ENCODE measurements at regions not wholly inside any gene's neighbourhood (a gene's known extent, or its start where the extent isn't known, plus 50 kb on each side); places are given as distances from the start of the nearest gene placed in this dataset.

DNA sequence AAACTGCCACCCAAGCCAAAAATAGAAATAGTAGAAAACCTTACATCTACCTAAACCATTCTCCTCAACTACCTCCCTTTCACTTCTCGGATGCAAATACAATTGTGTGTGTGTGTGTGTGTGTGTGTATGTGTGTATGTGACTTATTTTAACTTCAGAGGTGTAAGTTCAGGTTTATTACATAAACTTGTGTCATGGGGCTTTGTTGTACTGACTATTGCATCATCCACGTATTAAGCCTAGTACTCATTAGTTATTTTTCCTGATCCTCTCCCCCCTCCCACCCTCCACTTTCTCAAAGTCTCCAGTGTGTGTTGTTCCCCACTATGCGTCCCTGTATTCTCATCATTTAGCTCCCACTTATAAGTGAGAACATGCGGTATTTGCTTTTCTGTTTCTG, 592.5 kb upstream of the ATP2B1 start:
- DNase-seq, result no peak

GRCh38 chr12:90299666-90300065, 591.0 kb upstream of the ATP2B1 start:
- DNase-seq, result no peak

DNA sequence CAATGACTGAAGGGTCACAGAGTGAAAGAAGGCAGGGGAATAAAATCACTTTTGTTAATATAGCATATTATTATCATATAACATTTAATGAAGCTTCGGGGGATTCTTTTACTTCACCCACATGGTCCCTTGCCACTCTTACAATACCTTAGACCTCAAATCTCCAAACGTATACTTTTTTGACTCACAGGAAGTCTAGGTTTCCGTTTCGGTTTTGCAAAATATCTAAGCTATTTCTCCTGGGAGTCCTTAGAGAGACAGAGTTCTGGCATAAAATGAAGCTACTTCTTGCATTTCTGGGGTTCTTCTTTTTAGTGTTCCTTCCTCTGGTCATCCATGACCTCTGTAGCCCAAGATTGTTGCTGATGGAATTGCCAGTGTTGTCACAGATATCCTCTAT, 590.5 kb upstream of the ATP2B1 start:
- DNase-seq, result no peak

- DNase-seq, result no peak
These were observed 589.8 kb upstream of the ATP2B1 start for GRCh38 chr12:90298289-90298948.

- DNase-seq, result no peak
These were observed 587.2 kb upstream of the ATP2B1 start for GRCh38 chr12:90295858-90296257.

DNA sequence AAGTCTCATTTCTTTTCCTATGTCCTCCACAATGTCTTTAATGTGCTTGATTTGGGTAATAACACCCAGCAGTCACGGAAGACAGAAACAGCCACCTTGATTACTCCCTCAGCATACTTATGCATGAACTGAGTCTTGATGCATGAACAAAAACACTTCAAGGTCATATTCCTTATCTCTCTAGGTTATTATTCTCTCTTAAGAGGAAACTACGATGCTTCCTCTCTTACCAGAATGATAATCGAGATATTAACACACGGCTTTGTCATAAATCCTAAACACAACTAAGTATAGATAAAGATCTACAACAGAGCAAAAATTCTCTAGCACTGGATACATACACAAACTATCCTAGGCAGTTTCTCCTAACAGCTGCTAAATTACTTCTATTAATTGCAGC, 583.5 kb upstream of the ATP2B1 start:
- no peak for DNase-seq

DNA sequence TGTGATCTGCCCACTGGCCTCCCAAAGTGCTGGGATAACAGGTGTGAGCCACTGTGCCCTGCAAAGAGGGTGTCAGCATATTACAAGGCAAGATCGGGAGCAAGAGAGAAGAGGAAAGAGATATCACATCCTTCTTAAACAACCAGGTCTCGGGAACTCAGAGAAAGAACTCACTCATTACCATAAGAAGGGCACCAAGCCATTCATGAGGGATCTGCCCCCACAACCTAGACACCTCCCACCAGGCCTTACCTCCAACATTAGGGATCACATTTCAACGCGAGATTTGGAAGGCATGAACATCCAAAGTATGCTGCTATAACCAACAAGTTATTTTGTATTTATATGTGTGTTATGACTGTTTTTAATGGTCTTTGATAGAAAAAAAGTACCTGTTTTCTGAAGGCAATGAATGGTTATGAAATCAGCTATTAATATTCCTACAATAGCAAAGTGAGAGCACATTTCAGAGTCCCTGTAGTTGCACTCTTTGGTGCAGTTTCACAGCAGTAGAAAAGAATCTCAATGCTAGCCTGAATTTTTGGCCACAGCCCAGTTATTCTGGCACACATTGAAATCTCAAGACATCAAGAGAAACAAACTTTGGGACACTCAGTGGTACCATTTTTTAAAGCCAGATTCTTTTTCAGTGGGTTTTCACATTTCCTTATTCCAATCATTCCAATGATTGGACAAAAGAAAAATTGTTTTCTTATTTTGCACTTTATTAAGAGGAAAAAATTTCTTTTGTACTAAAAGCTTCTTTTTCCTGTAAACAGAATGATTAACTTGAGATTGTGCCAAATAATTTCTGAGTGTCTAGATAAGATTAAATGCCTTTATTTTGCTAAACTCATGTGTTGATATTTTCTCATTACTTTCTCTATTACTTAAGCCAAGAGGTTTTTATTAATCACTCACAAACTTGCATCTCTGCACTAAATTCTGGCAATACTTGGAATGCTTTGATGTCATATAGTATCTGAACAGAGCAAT, 582.6 kb upstream of the ATP2B1 start:
- DNase-seq, result no peak

DNA sequence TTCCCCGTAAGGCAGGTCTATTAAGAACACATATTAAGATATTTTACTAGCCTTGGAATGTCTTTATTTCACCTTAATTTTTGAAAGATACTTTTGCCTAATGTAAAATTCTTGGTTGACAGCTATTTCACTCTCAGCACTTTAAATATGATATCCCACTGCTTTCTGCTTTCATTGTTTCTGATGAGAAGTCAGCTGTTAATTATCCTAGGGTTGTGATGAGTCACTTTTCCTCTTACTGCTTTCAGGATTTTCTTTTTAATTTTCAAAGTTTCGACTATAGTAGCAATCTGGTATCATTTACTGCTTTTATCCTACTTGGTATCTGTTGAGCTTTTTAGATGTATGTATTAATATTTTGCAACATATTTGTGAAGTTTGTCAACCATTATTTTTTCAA, 578.9 kb upstream of the ATP2B1 start:
- DNase-seq, result no peak

DNA sequence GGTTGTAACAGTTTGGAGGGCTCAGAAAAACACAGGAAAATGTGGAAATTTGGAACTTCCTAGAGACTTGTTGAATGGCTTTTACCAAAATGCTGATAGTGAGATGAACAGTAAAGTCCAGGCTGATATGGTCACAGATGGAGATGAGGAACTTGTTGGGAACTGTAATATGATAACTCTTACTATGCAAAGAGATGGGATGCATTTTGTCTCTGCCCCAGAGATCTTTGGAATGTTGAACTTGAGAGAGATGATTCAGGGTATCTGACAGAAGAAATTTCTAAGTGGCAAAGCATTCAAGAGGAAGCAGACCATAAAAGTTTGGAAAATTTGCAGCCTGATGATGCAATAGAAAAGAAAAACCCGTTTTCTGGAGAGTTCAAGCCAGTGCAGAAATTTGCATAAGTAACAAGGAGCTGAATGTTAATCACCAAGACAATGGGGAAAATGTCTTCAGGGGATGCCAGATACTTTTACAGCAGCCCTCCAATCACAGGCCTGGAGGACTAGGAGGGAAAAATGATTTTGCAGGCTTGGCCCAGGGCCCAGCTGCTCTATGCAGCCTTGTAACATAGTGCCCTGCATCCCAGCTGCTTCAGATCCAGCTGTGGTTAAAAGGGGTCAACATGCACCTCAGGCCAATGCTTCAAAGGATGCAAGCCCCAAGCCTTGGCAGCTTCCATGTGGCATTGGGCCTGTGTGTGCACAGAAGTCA, 572.7 kb upstream of the ATP2B1 start:
- DNase-seq, result no peak

GRCh38 chr12:90280564-90281058, 572.0 kb upstream of the ATP2B1 start:
- DNase-seq, result no peak

GRCh38 chr12:90280033-90280432, 571.4 kb upstream of the ATP2B1 start:
- no peak for DNase-seq

- no peak for DNase-seq
These were observed 566.5 kb upstream of the ATP2B1 start for GRCh38 chr12:90275088-90275487.

DNA sequence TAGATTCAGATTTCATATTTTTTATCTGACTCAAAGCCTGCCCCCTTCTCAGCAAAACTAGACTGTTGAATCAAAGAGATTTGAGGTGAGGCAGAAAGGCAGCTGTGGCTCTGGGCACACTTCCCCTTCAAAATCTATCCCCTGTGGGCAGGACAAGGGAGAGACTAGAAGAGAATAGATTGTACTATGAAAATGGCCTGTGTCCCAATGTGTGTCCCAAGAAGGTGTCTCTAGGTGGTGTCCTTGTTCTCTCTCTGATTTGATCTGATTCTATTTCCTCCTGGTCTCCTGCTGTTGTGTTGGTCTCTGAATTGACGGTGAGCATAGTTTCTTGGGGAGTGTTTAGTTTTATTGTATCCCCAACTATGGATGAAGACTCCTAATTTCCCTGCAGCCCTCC, 565.8 kb upstream of the ATP2B1 start:
- DNase-seq, result no peak

- no peak for DNase-seq
These were observed 559.9 kb upstream of the ATP2B1 start for GRCh38 chr12:90268574-90268973.

- no peak for DNase-seq
These were observed 553.6 kb upstream of the ATP2B1 start for GRCh38 chr12:90262251-90262650.

- DNase-seq, result no peak
These were observed 552.6 kb upstream of the ATP2B1 start for GRCh38 chr12:90261283-90261682.

GRCh38 chr12:90260136-90260535, 551.5 kb upstream of the ATP2B1 start:
- DNase-seq, result no peak

- no peak for DNase-seq
These were observed 549.4 kb upstream of the ATP2B1 start for GRCh38 chr12:90257927-90258624.

- DNase-seq, result no peak
These were observed 546.2 kb upstream of the ATP2B1 start for GRCh38 chr12:90254796-90255195.

DNA sequence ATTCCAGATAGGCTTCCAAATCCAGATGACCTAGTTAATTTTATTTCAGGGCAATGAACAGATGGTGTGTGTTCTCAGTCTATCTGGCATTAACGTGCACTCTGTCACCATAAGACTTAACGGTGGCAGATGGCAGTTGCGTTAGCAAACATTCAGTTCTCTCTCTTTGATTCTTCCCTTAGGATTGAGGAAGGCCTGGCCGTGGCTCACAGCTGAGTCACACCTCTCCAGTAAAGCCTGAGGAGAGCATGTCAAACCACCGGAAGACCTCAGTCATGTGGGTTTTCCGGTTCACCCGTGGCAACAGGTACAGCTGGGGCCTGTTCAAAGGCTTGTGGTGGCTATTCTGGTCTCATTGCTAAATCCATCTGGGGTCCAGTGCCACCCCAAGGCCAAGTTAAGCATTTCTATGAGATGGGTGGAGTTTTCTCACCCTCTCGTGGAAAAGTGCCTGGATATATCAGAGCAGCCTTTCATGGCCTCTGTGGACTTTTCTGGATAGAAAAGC, 545.1 kb upstream of the ATP2B1 start:
- DNase-seq, result peak; percentile 37

DNA sequence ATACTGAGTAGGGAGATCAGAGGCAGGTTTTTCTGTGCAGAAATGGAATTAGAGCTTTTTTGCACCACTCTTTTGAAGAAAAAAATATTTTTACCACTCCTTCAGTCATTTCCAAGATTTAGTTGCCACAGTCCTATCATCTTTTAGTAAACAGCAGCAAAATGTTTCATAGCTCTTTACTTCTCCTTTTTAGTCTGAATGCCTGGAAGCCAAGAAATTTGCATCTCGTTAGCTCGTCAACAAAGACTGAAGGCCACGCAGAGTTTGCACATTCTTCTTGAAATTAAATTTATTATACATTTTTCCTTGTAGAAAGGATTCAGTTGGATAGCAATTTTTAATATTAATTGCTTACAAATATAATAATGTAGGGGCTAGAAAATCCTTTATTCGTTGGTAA, 544.5 kb upstream of the ATP2B1 start:
- no peak for DNase-seq

DNA sequence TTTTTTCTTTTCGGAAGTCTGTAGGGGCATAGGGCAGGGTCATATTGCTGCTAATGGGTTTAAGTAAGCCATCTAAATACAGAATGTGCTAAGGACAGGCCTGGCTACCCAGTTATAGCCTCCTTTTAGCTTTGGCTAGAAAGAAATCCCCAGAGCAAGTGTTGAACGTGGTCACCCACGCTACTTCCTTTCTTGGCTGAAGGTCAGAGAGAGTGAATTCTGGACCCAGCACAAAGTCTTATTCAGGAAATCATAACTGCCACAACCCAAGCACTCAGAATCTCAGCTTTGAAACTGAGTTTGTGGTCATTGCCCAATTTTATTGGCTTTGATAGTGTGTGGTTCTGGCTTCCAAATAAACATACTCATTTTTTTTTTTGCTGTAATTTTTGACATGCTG, 542.1 kb upstream of the ATP2B1 start:
- no peak for DNase-seq

DNA sequence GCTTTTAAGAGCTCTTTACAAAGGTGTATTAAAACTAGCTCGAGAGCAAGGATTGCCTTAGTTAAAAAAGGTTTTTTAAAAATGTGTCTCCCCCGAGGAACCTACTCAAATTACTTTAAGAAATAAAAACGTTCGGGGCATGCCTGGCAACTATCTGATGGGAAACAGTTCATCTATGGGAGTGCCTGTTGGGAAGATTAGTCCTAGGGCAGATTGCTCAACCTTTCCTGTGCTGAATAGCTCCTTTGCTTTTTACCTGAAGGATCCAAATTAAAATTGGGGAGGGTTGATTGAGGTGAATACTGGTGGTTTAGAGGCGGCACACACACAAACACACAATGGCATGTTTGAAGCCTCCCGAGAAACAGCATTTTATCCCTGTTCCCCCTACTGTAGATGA, 541.4 kb upstream of the ATP2B1 start:
- no peak for DNase-seq

Measured in NCI-H510A treated with DMSO at 0.1 percent for 48 hours (cell line).